NCI-H146 (cell line): ENCODE measurements at regions not wholly inside any gene's neighbourhood (a gene's known extent, or its start where the extent isn't known, plus 50 kb on each side); places are given as distances from the start of the nearest gene placed in this dataset.
A peak's percentile ranks its signal among the peaks of the same experiment; 100 is the strongest.

Source experiments
- DNase-seq: peaks from one replicate; lab custom pipeline; 2025; lab: John Stamatoyannopoulos, UW

- no peak for DNase-seq
Observed at GRCh38 chr10:78248651-78249464, 215.2 kb downstream of the RPS24 start.

- DNase-seq: no peak
Observed at GRCh38 chr10:78249690-78250089, 216.0 kb downstream of the RPS24 start.

GRCh38 chr10:78250313-78251015, 216.8 kb downstream of the RPS24 start:
- no peak for DNase-seq

GRCh38 chr10:78251016-78251385, 217.3 kb downstream of the RPS24 start:
- no peak for DNase-seq

GRCh38 chr10:78252286-78252685, 218.6 kb downstream of the RPS24 start:
- DNase-seq: no peak

GRCh38 chr10:78253063-78253853, 219.6 kb downstream of the RPS24 start:
- no peak for DNase-seq

GRCh38 chr10:78254013-78254412, 220.3 kb downstream of the RPS24 start:
- no peak for DNase-seq

- DNase-seq: peak; percentile 11
Observed at GRCh38 chr10:78255214-78255613, 221.6 kb downstream of the RPS24 start.

GRCh38 chr10:78255796-78256638, 222.4 kb downstream of the RPS24 start:
- no peak for DNase-seq

- no peak for DNase-seq
Observed at GRCh38 chr10:78258323-78259030, 224.8 kb downstream of the RPS24 start.

- no peak for DNase-seq
Observed at GRCh38 chr10:78259391-78259790, 225.7 kb downstream of the RPS24 start.

- no peak for DNase-seq
Observed at GRCh38 chr10:78260141-78260540, 226.5 kb downstream of the RPS24 start.

- DNase-seq: no peak
Observed at GRCh38 chr10:78260680-78261079, 227.0 kb downstream of the RPS24 start.

GRCh38 chr10:78261291-78261690, 227.6 kb downstream of the RPS24 start:
- DNase-seq: no peak

- DNase-seq: no peak
Observed at GRCh38 chr10:78262860-78263259, 229.2 kb downstream of the RPS24 start.

- DNase-seq: no peak
Observed at GRCh38 chr10:78263521-78263988, 229.9 kb downstream of the RPS24 start.

- DNase-seq: no peak
Observed at GRCh38 chr10:78264361-78264760, 230.7 kb downstream of the RPS24 start.

- peak; percentile 13 for DNase-seq
Observed at GRCh38 chr10:78266741-78267469, 233.2 kb downstream of the RPS24 start.

GRCh38 chr10:78267598-78267997, 233.9 kb downstream of the RPS24 start:
- DNase-seq: no peak

- DNase-seq: peak; percentile 63
Observed at GRCh38 chr10:78269060-78269459, 235.4 kb downstream of the RPS24 start.
